SW 1271 (cell line): ENCODE measurements at regions not wholly inside any gene's neighbourhood (a gene's known extent, or its start where the extent isn't known, plus 50 kb on each side); places are given as distances from the start of the nearest gene placed in this dataset.
"Not testable (repeated sequence)": the region's sequence is repeated elsewhere in the genome, so short reads cannot be mapped to it uniquely, and the experiment has no call there.

Experiments
- DNase-seq, 2 experiments: peaks; one replicate each; lab custom pipeline; 2025; lab: John Stamatoyannopoulos, UW

DNA sequence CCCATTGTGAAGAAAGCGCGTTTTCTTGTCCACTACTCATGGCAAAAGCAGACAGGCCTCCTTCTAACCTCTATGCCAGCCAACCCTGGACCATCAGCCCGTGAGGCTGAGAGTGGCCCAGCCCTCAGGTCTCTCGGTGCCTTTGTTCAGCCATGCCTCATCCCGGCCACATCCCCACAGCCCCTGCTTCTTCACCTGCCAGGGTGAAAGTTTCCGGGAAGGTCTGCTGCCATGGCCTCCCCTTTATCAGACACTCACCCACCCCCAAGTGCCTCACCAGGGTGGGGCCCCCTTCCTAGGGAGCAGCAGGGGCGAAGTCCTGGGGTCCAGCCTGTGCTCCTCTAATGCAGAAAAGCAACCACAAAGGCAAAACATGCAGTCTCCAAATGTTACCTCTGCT lies 478.4 kb upstream of the SALL3 start:
- no peak for DNase-seq

DNA sequence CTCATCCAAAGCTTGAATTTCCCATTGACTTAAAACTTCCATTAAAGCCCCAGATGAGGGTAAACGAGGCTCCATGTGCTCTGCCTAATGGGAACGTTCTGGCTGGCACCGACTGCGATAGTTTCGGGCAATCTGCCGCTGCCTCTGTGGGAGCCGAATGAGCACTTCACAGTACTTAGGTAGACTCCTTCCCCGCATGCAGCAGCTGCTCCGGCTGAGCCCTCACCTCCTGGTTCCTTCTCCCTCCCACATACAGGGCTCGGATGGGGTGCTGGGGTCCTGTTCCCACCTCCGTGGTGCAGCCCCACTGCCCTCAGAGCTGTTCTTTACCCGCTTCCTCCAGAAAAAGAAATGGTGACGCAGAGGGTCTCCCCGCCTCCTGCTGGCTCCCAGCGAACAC lies 476.5 kb upstream of the SALL3 start:
- no peak for DNase-seq

DNA sequence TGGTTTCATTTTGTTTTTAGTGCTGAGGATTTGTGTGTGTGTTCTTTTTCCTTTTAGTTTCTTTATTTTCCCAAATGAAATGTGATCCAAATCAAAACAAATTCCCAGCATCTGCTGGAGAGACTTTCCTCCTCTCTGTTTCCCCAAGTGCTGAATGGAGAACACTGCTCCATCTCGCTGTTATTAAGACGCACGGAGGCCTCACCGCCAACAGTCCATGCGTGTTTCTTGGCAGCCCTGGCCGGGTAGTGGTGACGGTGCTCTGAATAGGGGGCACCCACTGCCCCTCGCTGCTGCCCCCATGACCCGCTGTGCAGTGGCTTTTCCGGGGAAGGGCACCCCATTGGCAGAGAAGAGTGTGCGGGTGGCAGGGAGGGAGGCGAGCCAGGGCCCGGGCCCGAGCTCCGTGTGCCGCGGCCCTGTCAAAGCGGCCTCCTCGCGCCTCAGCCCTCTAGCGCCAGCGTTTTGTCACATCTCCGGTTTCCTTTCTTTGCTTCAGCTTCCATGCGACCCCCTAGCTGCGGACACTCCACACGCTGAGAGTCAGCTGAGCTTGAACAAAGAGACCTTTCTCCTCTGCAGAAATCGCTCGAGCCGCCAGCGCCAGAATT lies 473.7 kb upstream of the SALL3 start:
- DNase-seq: no peak

GRCh38 chr18:78507217-78507616 lies 472.4 kb upstream of the SALL3 start:
- DNase-seq: no peak

GRCh38 chr18:78508228-78508824 lies 471.3 kb upstream of the SALL3 start:
- not testable (repeated sequence) for DNase-seq

DNA sequence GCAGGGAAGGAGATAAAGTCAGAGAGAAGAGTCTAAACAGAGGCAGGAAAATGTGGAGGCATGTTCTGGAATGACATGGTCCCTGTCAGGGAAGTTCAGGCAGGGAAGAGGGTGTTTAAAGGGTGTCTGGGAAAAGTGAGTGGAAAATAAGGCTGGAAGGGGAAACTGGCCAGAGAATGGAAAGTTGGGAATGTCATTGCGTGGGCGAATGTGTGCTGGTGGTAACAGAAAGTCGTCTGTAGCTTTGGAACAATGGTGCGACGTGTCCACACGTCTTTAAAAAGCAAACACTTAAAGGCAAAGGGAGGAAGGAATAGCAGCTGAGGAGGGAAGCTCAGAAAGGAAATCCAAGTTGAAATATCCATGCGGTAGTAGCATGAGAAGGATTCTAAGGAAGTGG lies 469.5 kb upstream of the SALL3 start:
- no peak for DNase-seq

DNA sequence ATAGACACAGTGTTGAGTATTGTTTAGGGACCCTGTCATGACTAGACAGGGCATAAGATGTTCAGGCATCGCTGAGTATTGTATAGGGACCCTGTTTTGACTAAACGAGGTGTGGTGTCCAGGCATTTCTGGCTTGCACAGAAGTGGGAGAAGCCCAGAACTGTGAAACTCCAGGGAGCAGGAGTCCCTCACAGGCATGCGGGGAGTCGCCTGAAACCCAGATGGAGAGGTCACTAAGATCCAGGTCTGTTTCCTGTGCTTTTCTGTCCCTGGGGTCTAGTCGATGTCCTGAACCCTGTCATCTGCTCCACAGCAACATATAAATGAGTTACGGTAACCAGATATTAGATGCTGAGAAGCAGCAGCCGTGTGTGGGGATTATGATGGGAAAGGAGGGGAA lies 469.0 kb upstream of the SALL3 start:
- no peak for DNase-seq

DNA sequence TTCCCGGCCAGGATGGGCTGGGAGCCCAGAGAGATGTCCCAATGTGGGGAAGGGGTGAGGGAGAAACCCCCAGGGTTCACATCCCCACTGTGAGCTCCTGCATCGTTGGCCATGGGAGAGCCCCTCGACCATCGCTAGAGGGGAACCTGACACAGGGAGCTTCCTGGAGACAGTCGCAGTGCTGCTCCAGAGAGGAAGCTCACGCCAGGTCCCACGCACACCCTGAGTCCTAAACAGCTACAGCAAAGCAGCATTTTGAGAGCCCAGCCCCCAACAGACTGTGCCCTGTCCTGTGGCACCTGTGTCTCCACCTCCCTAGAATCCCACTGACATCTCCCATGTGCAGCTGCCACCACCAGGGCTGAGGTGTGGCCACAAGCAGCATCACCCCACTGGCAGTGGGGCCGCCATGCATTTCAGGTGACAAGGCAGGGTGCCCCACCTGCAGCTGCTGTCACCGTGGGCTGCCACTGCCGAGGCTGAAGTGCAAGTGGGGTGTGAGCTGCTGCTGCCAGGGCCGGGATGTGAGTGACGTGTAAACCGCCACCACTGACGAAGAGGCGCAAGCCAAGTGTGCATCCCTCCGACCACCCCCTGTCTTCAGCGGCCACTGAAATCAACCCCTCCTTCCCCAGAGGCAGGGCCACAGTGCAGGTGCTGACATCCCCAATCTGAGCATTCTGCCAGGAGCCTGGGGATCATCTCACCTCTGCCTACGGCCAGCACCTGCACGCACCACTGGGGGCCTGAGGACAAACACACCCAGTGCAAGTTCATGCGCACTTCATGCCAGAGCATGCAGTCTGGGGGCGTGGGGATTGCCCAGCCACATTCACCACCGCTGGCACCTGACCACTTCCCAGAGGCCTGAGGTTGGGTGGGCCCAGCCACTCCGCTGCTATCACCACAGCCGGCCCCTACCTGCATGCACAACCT lies 467.7 kb upstream of the SALL3 start:
- DNase-seq: no peak

DNA sequence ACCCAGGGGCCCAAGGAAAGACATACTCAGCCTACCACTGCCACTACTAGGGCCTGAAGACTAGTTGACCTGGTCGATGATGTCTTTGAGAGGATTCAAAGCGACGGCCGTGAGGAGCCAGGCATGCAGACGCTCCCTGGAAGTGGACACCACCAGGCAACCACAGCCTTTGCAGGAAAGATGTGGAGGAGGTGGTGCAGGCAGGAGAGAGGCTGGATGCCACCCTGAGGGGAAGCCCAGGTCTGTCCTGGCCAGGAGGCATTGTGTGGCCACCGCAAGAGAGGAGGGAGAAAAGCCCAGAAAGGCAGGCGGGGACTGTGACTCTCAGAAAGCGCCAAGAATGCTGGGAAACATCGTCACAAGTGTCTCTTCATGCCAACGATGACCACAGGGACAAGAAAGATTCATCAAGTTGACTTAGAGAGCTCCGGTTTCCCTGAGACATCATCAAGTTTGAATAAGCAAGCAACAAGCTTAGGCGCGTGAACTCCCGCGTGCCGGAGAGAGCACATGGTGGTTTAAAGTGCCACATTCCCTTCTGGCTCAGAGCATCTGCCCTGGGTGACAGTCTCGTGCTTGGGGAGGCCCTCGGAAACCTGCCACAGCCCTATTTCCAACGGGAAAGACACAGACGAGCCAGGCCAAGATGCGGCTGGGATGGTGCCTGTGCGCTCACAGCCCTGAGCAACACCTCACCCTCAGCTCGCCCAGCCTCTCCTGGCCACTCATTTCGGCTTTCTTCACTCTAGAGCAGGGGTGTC lies 464.5 kb upstream of the SALL3 start:
- no peak for DNase-seq

DNA sequence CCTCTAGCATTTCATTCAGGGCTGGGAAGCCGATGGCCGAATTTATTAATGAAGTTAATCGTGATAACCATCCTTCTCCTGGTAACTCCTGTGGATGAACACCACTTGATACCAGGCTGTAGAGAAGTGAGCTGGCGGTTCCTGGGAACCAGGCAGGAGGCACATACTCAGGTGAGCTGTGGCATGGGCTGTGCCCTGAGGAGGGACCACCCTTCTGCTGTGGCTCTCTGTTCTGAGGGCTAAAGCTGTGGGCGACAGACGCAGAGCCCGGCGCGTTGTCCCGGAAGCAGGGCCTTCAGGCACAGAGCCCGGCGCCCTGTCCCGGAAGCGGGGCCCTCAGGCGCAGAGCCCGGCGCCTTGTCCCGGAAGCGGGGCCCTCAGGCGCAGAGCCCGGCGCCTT lies 462.3 kb upstream of the SALL3 start:
- DNase-seq: no peak

DNA sequence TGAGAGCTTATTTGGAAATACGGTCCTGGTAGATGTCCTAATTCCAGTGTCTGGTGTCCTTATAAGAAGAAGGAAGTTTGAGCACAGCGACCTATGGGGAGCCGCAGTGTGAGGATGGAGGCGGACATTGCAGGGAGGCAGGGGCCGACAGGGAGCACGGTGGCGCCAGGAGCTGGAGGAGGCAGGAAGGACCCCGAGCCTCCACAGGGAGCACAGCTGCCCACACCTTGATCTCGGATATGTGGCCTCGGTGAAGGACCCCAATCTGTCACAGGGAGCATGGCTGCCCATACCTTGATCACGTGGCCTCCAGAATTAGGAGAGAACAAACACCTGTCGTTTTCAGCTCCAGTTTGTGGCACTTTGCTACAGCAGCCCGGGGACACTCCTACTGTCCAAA lies 461.6 kb upstream of the SALL3 start:
- DNase-seq: no peak

DNA sequence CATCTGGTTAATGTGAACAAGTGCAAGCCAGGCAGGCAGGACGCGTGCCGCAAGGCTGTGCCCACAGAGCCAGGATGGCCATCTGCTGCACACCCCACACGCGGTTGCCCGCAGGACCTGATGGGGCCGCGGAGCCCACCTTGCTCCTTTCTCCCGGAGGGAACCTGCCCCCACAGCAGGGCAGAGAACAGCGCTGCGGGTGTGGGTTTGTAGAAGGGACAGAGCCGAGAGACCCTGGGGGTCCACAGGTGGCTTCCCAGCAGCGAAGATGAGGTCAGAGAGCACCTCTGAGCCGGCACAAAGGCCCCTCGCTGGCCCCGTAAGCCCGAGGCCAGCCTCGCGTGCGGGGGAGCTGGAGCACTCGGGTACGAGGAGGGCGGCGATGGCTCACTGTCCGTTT lies 460.8 kb upstream of the SALL3 start:
- DNase-seq: no peak

DNA sequence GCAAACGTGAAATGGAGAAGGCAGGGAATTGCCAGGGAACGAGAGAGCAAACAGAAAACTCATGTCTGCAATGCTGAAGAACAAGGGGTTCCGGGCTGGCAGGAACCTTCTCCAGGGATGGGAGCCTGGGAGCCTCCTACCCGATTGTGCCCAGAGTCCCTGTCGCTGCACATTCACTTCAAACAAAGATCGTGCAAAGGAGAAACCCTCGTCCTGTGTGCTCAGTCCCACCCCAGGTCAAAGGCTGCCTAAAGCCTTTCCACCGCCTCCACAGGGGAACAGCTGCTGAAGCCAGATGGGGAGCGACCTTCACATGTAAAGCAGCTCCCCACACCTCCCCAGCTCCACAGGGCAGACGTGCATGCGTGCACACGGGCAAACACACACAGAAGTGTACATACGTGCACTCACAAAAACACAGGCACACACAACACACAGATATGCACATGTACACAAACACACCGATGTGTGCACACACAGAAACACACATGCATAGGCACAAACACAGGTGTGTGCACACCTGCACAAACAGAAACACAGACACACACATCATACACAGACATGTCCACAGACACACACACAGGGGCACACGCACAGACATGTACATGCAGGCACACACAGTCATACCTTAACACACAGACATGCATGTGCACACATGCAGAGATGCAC lies 460.1 kb upstream of the SALL3 start:
- no peak for DNase-seq

- DNase-seq: no peak
Observed at GRCh38 chr18:78521136-78521535, 458.5 kb upstream of the SALL3 start.

GRCh38 chr18:78521744-78522143 lies 457.9 kb upstream of the SALL3 start:
- no peak for DNase-seq

GRCh38 chr18:78522507-78522906 lies 457.1 kb upstream of the SALL3 start:
- DNase-seq: no peak

DNA sequence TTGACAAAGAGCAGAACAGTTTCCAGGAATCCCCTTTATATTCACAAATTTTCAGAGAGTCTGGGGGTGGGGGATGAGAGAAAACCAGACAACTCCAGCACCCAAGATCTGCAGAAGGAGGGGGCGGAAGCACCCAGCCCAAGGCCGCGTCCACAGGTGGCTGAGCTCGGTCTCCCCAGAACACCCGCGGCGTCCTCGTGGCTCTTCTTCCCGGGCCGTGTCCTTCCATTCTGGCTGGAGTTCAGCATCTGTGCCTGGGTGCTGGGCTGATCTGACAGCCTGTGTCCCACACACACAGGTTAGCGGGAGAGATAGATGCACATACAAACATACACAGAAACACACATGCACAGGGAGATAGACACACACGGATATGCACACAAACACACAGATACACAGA lies 455.8 kb upstream of the SALL3 start:
- no peak for DNase-seq

DNA sequence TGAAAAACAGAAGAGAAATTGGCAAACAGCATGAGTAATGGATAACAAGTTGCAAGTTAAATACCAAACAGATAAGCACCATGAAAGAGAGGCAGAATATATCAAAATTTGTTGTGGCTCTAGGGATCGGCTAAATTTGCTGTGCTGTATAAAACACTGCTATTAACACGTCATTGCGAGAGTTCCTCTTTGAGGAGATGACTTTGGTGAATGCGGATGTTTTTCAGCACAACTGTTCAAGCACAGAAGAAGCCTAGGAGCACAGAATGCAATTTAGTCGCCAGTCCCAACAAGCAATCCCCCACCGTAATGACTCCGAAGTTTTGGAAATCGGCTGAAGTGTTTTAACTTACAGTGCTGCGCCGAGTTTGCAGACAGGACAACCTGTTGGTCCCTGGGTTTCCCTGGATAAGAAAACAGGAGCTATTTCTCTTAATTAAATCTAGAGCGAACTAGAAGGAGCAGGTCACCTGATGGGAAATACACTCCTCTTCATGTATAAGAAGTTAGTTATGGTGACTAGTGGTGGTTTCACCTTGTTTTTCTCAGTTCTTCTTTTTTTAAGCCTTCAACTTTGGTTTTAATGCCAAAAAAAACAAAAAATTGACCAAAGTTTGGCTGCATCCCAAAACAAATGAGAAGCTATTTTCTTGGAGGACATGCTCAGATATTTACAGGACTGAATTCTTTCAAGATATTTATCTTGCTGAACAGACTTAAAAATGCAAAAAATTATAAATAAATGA lies 454.1 kb upstream of the SALL3 start:
- DNase-seq: no peak

DNA sequence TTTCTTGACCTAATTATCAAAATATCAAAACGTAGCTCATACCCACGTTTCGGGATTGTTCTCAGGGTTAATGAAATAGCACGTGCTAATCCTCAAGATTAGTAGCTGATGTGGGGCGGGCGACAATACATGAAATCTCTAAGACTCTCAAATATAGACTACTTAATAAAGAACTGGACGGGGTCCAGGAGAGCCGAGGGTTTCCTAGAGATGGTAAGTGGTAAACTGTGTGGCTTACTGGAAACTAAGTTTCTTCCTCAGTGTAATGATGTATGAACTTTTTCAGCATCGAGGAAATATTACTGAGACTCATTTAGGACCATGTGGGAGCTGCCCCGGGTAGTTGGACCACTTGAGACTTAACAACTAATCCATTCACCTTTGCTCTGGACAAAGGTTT lies 453.3 kb upstream of the SALL3 start:
- no peak for DNase-seq

DNA sequence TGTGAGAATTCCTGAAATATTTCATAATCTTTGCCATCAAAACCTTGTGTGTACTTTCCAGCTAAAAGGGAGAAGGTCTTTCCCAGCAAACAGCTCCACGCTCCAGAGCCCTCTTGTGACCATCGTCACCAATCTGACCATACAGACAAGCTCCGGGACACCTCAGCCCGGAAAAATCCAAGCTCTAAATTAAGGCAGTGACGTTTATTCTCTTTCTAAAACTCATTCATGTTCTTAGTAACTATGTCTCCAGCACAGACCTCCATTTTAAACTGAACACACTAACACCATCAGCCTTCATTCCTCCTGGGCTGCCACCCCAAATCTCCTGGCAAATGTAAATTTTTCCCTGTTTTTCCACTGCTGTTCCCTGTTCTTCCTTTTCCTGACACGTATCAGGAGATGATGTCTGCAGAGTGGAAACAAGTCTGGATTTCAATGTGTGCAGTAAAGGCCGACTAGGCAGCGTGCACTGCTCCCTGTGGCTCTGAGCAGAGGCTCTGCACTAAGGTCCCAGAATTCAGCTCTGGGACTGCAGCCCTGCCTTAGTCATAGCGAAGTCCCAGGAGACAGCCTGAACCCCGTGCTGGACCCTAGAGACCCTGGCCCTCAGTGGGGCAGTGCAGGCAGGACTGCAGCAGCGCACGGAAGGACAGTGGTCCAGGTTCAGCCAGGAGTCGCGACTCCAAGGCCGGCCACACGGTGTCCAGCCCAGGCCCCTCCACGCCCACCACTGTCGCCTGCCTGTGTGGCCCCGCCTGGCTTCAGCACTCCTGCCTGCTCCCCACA lies 452.5 kb upstream of the SALL3 start:
- no peak for DNase-seq
